ENCODE measurements at regions not wholly inside any gene's neighbourhood (a gene's known extent, or its start where the extent isn't known, plus 50 kb on each side); places are given as distances from the start of the nearest gene placed in this dataset.

DNA sequence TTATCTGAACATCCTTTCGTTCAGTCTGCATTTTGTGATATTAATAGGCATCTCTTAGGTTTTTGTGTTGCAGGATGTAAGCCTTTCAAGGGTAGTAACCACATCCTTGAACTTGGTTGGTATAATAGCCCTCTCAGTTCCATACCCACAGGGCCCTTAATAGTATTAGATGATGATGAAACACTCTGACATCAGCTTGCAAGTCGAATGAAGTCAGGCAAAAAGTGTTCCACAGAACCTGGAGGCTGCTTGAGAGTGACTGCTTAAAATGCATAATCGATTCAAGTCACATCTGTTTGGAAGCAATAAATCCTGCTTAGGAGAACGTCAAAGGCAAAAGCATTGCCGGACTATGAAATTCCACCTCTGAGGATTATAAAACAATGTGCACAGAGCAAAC lies 415.6 kb upstream of the KAZN start:
- DNase-seq (ENCODE audit: low read depth in 6 of 9, low spot score in 9 of 9), result no peak
- WGBS, result 85% methylated on average over 5 of the region's 5 CpGs
- Histone ChIP-seq H3K9me3 (ENCODE audit: control insufficient read depth in 2 of 2, insufficient read depth in 1 of 2, low read length in 1 of 2) (no peaks in the 10 kb centered on the region), H3K4me1 (ENCODE audit: control insufficient read depth in 2 of 2, insufficient read depth in 2 of 2, low read length in 2 of 2) (no peaks in the 10 kb centered on the region), H3K27ac (ENCODE audit: low read depth in 1 of 2, low read length in 1 of 2) (no peak overlapping the region), H3K36me3 (ENCODE audit: control insufficient read depth in 2 of 2, insufficient read depth in 2 of 2, low read length in 1 of 2) (no peaks in the 10 kb centered on the region), H3K4me3 (ENCODE audit: low read length in 2 of 2) (no peak overlapping the region), H3K27me3 (ENCODE audit: control insufficient read depth in 2 of 2, insufficient read depth in 1 of 2, low read length in 1 of 2) (no peaks in the 10 kb centered on the region)

DNA sequence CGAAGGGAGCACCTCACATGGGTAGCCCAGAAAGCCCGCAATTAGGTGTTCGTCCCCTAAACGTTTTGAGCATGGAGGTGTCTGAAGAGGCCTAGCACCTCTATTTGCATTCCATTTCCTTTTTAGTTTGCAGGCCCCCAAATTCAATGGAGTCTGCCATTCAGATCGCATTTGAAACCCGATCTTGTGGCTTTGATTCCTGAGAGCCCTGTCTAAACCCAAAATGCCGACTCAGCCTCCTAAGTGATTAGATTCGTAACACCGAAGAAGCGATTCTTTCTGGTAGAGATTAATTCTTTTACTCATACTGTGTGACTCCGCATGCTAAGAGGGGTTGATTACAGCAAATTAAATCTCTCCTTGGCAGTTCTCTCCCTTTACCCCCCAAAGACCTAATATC lies 415.2 kb upstream of the KAZN start:
- no peak for DNase-seq (ENCODE audit: low read depth in 6 of 9, low spot score in 9 of 9)
- no peak overlapping the region for H3K27ac ChIP-seq (ENCODE audit: low read depth in 1 of 2, low read length in 1 of 2)
- no peak overlapping the region for H3K4me3 ChIP-seq (ENCODE audit: low read length in 2 of 2)
- no peaks in the 10 kb centered on the region for H3K4me1 ChIP-seq (ENCODE audit: control insufficient read depth in 2 of 2, insufficient read depth in 2 of 2, low read length in 2 of 2)
- WGBS, result 88% methylated on average over 11 of the region's 11 CpGs
- H3K36me3 ChIP-seq (ENCODE audit: control insufficient read depth in 2 of 2, insufficient read depth in 2 of 2, low read length in 1 of 2), result no peaks in the 10 kb centered on the region
- H3K27me3 ChIP-seq (ENCODE audit: control insufficient read depth in 2 of 2, insufficient read depth in 1 of 2, low read length in 1 of 2), result no peaks in the 10 kb centered on the region
- H3K9me3 ChIP-seq (ENCODE audit: control insufficient read depth in 2 of 2, insufficient read depth in 1 of 2, low read length in 1 of 2), result no peaks in the 10 kb centered on the region

DNA sequence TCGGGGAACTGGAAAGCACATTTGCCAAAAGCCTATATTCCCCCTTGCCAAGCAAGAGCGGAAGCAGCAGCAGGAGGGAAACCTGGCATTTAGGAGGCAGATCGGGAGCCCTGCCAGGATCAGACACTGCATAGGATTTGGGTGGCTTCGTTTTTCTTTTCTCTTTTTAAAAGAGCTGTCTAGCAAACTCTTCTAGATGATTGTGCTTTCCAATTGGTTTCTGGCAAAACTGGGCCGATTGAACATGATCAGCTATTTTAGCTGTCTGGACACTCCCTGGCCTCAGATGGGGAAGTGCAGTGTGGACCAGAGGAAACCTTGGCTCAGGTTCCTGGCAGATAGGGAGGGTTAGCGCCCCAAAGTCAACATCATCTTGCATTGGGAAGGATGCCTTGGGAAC lies 414.0 kb upstream of the KAZN start:
- Histone ChIP-seq H3K27me3 (ENCODE audit: control insufficient read depth in 2 of 2, insufficient read depth in 1 of 2, low read length in 1 of 2) (no peaks in the 10 kb centered on the region), H3K4me1 (ENCODE audit: control insufficient read depth in 2 of 2, insufficient read depth in 2 of 2, low read length in 2 of 2) (no peaks in the 10 kb centered on the region), H3K27ac (ENCODE audit: low read depth in 1 of 2, low read length in 1 of 2) (no peak overlapping the region), H3K36me3 (ENCODE audit: control insufficient read depth in 2 of 2, insufficient read depth in 2 of 2, low read length in 1 of 2) (no peaks in the 10 kb centered on the region), H3K9me3 (ENCODE audit: control insufficient read depth in 2 of 2, insufficient read depth in 1 of 2, low read length in 1 of 2) (no peaks in the 10 kb centered on the region), H3K4me3 (ENCODE audit: low read length in 2 of 2) (no peak overlapping the region)
- DNase-seq (ENCODE audit: low read depth in 6 of 9, low spot score in 9 of 9), result no peak
- WGBS, result 78% methylated on average over 6 of the region's 6 CpGs

DNA sequence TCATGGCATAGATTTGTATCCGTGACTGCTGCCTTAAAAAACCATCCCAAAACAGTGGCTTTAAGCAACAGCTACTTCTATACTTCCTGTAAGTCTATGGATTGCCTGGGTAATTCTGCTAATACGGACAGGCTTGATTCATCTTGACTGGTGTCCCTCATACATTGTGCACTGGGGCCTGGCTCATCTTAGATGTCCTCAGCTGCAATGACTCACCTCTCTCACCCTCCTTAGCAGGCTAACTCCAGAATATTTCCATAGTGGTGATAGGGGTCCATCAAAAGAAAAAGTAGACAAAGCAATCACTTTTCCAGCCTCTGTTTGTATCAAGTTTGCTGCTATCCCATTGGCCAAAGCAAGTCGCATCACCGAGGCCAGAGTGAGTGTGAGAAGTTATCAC lies 409.1 kb upstream of the KAZN start:
- H3K36me3 ChIP-seq (ENCODE audit: control insufficient read depth in 2 of 2, insufficient read depth in 2 of 2, low read length in 1 of 2), result no peaks in the 10 kb centered on the region
- no peak for DNase-seq (ENCODE audit: low read depth in 6 of 9, low spot score in 9 of 9)
- no peaks in the 10 kb centered on the region for H3K27me3 ChIP-seq (ENCODE audit: control insufficient read depth in 2 of 2, insufficient read depth in 1 of 2, low read length in 1 of 2)
- H3K4me3 ChIP-seq (ENCODE audit: low read length in 2 of 2), result no peak overlapping the region
- no peak overlapping the region for H3K27ac ChIP-seq (ENCODE audit: low read depth in 1 of 2, low read length in 1 of 2)
- no peaks in the 10 kb centered on the region for H3K4me1 ChIP-seq (ENCODE audit: control insufficient read depth in 2 of 2, insufficient read depth in 2 of 2, low read length in 2 of 2)
- WGBS, result 93% methylated on average over 4 of the region's 4 CpGs
- no peaks in the 10 kb centered on the region for H3K9me3 ChIP-seq (ENCODE audit: control insufficient read depth in 2 of 2, insufficient read depth in 1 of 2, low read length in 1 of 2)

DNA sequence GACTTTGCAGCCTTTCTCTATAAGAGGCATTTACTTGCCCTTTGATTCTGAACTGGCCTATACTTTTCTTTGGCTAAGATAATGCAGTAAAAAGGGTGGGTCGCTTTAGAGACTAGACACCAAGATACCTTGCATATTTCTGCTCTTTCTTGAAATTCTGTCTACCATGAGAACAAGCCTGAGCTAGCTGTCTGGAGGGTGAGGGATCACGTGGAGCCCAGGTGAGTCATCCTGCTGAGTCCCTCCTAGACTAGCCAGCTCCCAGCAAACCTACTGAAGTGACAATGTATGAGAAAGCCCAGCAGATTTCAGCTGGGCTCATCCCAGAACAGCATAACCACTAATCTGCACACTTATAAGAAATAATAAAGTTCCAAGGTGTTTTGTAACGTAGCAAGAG lies 408.0 kb upstream of the KAZN start:
- WGBS, result 75% methylated on average over 3 of the region's 3 CpGs
- peak in 3 of 9 donors; percentile 2 to 19 (median 7) for DNase-seq (ENCODE audit: low read depth in 6 of 9, low spot score in 9 of 9)
- no peaks in the 10 kb centered on the region for H3K36me3 ChIP-seq (ENCODE audit: control insufficient read depth in 2 of 2, insufficient read depth in 2 of 2, low read length in 1 of 2)
- H3K27ac ChIP-seq (ENCODE audit: low read depth in 1 of 2, low read length in 1 of 2), result no peak overlapping the region
- no peak overlapping the region for H3K4me3 ChIP-seq (ENCODE audit: low read length in 2 of 2)
- H3K4me1 ChIP-seq (ENCODE audit: control insufficient read depth in 2 of 2, insufficient read depth in 2 of 2, low read length in 2 of 2), result no peaks in the 10 kb centered on the region
- no peaks in the 10 kb centered on the region for H3K9me3 ChIP-seq (ENCODE audit: control insufficient read depth in 2 of 2, insufficient read depth in 1 of 2, low read length in 1 of 2)
- no peaks in the 10 kb centered on the region for H3K27me3 ChIP-seq (ENCODE audit: control insufficient read depth in 2 of 2, insufficient read depth in 1 of 2, low read length in 1 of 2)

DNA sequence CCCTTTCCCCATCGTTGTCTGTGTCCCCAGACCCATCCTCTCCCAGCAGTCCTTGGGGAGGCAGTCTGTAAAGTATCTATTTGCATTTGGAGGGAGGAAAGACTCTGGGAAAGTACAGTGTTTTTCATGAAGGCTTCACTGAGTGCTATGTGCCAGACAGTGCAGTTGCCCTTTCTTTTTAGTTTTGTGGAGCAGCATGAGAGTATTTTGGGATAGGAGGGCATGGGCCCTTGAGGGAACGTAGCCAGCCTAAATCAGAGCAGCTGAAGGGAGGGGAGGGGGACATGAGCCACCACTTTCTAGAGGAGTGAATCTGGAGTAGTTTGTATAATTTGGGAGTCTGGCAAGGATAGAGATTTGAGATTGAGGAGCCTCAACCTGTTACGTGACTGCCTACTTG lies 404.0 kb upstream of the KAZN start:
- no peaks in the 10 kb centered on the region for H3K4me1 ChIP-seq (ENCODE audit: control insufficient read depth in 2 of 2, insufficient read depth in 2 of 2, low read length in 2 of 2)
- WGBS, result 91% methylated on average over 3 of the region's 3 CpGs
- DNase-seq (ENCODE audit: low read depth in 6 of 9, low spot score in 9 of 9), result no peak

DNA sequence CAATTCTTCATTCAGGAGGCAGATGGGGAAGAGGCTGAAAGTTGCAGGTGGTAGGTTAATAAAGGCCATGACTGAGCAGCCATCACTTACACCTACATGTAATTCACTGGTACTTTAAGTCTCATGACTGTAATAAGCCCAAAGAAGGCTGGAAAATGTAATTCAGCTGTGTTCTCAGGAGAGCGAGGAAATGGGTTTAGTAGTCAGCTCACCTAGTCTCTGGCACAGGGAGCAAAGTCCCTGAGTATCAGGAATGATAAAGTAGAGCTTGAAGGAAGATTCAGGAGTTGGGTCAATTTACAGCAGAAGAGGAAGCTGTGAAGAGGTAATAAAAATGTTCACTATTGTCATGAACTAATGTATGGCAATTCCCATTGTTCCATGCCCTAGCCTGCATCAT lies 393.4 kb upstream of the KAZN start:
- H3K4me3 ChIP-seq (ENCODE audit: low read length in 2 of 2), result no peak overlapping the region
- 100% methylated on average over 1 of the region's 1 CpG for WGBS

More for the DNA sequence above, 404.0 kb upstream of the KAZN start:
- no peaks in the 10 kb centered on the region for H3K36me3 ChIP-seq (ENCODE audit: control insufficient read depth in 2 of 2, insufficient read depth in 2 of 2, low read length in 1 of 2)
- H3K27ac ChIP-seq (ENCODE audit: low read depth in 1 of 2, low read length in 1 of 2), result no peak overlapping the region
- no peak overlapping the region for H3K4me3 ChIP-seq (ENCODE audit: low read length in 2 of 2)
- no peaks in the 10 kb centered on the region for H3K27me3 ChIP-seq (ENCODE audit: control insufficient read depth in 2 of 2, insufficient read depth in 1 of 2, low read length in 1 of 2)
- H3K9me3 ChIP-seq (ENCODE audit: control insufficient read depth in 2 of 2, insufficient read depth in 1 of 2, low read length in 1 of 2), result no peaks in the 10 kb centered on the region

DNA sequence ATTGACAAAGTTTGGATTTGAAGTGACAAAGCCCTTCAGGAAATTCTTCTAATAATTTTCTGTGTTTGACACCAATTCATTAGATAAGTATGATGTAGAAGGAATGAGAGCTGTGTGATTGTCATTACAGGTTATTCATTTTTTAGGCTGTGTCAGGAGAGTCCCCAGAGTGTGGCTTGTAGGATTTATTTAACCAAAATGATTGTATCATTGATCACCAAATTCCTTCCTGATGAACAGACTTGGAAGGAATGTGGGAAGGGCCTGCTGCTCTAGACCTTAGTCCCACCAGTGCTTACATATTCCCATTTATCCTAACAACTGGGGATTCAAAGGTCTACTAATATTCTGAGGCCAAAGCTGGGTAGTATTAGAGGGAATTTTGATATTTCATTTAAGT lies 383.3 kb upstream of the KAZN start:
- Histone ChIP-seq H3K9me3 (ENCODE audit: control insufficient read depth in 2 of 2, insufficient read depth in 1 of 2, low read length in 1 of 2) (no peaks in the 10 kb centered on the region), H3K27ac (ENCODE audit: low read depth in 1 of 2, low read length in 1 of 2) (no peak overlapping the region), H3K4me1 (ENCODE audit: control insufficient read depth in 2 of 2, insufficient read depth in 2 of 2, low read length in 2 of 2) (no peaks in the 10 kb centered on the region), H3K27me3 (ENCODE audit: control insufficient read depth in 2 of 2, insufficient read depth in 1 of 2, low read length in 1 of 2) (no peaks in the 10 kb centered on the region), H3K36me3 (ENCODE audit: control insufficient read depth in 2 of 2, insufficient read depth in 2 of 2, low read length in 1 of 2) (no peaks in the 10 kb centered on the region), H3K4me3 (ENCODE audit: low read length in 2 of 2) (no peak overlapping the region)
- DNase-seq (ENCODE audit: low read depth in 6 of 9, low spot score in 9 of 9), result no peak

More for the DNA sequence above, 393.4 kb upstream of the KAZN start:
- H3K27me3 ChIP-seq (ENCODE audit: control insufficient read depth in 2 of 2, insufficient read depth in 1 of 2, low read length in 1 of 2), result no peaks in the 10 kb centered on the region
- no peaks in the 10 kb centered on the region for H3K36me3 ChIP-seq (ENCODE audit: control insufficient read depth in 2 of 2, insufficient read depth in 2 of 2, low read length in 1 of 2)
- no peak for DNase-seq (ENCODE audit: low read depth in 6 of 9, low spot score in 9 of 9)
- peaks cover 0 to 1% of the 10 kb centered on the region in 2 donors for H3K9me3 ChIP-seq (ENCODE audit: control insufficient read depth in 2 of 2, insufficient read depth in 1 of 2, low read length in 1 of 2)
- H3K4me1 ChIP-seq (ENCODE audit: control insufficient read depth in 2 of 2, insufficient read depth in 2 of 2, low read length in 2 of 2), result no peaks in the 10 kb centered on the region
- no peak overlapping the region for H3K27ac ChIP-seq (ENCODE audit: low read depth in 1 of 2, low read length in 1 of 2)

DNA sequence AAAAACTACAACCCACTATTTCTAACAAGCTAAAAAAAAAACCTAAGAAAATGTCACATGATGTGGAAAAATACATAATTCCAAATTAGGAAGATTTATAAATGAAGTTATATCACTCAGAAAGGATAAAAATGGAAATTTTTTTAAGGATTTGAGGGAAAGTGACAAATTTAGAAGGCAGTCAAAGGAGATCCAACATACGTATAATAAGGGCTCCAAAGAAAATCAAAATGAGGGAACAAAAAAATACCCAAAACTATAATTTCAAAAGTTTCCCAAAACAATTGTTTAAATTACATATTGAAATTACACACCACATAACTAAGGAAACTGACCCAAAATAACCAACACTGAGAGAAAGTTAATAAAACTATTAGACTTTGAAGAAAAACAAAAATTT lies 381.1 kb upstream of the KAZN start:
- H3K9me3 ChIP-seq (ENCODE audit: control insufficient read depth in 2 of 2, insufficient read depth in 1 of 2, low read length in 1 of 2), result no peaks in the 10 kb centered on the region
- WGBS, result 48% methylated on average over 1 of the region's 1 CpG
- no peaks in the 10 kb centered on the region for H3K4me1 ChIP-seq (ENCODE audit: control insufficient read depth in 2 of 2, insufficient read depth in 2 of 2, low read length in 2 of 2)
- no peak for DNase-seq (ENCODE audit: low read depth in 6 of 9, low spot score in 9 of 9)
- H3K27ac ChIP-seq (ENCODE audit: low read depth in 1 of 2, low read length in 1 of 2), result no peak overlapping the region
- H3K36me3 ChIP-seq (ENCODE audit: control insufficient read depth in 2 of 2, insufficient read depth in 2 of 2, low read length in 1 of 2), result no peaks in the 10 kb centered on the region
- H3K27me3 ChIP-seq (ENCODE audit: control insufficient read depth in 2 of 2, insufficient read depth in 1 of 2, low read length in 1 of 2), result no peaks in the 10 kb centered on the region
- H3K4me3 ChIP-seq (ENCODE audit: low read length in 2 of 2), result no peak overlapping the region

DNA sequence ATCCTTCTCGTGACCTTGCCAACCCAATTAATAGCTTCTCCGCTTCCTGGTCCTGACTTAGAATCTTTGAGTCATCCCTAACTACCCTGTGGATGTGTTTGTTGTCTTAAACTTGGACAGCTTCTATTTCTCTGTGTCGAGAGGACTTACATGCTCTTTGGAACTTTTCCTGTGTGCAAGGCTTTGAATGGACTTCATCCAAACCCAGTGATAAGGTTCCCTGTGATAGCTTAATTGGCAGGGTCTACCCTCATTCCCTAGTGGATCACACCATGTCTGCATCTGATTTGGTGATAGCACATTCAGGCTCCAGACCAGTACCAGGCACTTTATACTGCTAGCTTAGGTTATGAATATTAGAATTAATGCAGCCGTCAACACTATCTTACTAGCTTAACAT lies 378.2 kb upstream of the KAZN start:
- no peaks in the 10 kb centered on the region for H3K27me3 ChIP-seq (ENCODE audit: control insufficient read depth in 2 of 2, insufficient read depth in 1 of 2, low read length in 1 of 2)
- 95% methylated on average over 4 of the region's 4 CpGs for WGBS
- H3K4me1 ChIP-seq (ENCODE audit: control insufficient read depth in 2 of 2, insufficient read depth in 2 of 2, low read length in 2 of 2), result no peaks in the 10 kb centered on the region
- H3K9me3 ChIP-seq (ENCODE audit: control insufficient read depth in 2 of 2, insufficient read depth in 1 of 2, low read length in 1 of 2), result no peaks in the 10 kb centered on the region
- H3K27ac ChIP-seq (ENCODE audit: low read depth in 1 of 2, low read length in 1 of 2), result no peak overlapping the region
- H3K36me3 ChIP-seq (ENCODE audit: control insufficient read depth in 2 of 2, insufficient read depth in 2 of 2, low read length in 1 of 2), result no peaks in the 10 kb centered on the region
- no peak for DNase-seq (ENCODE audit: low read depth in 6 of 9, low spot score in 9 of 9)
- no peak overlapping the region for H3K4me3 ChIP-seq (ENCODE audit: low read length in 2 of 2)
